Epithelial cell of proximal tubule (primary cell): ENCODE measurements at regions not wholly inside any gene's neighbourhood (a gene's known extent, or its start where the extent isn't known, plus 50 kb on each side); places are given as distances from the start of the nearest gene placed in this dataset.
A peak's percentile ranks its signal among the peaks of the same experiment; 100 is the strongest.
"Not testable (repeated sequence)": the region's sequence is repeated elsewhere in the genome, so short reads cannot be mapped to it uniquely, and the experiment has no call there.

Source experiments
- DNase-seq: peaks from one replicate; pipeline ENCODE4 v3.0.0-alpha.2; 2011; ENCODE audit warnings: low read depth
- H3K4me3 ChIP-seq: 2 replicates; pipeline ENCODE4 v1.5.1; 2011; ENCODE audit warnings: low read depth, mild to moderate bottlenecking, low read length
- CTCF ChIP-seq: conservative IDR thresholded peaks from 2 replicates; pipeline ENCODE4 v1.5.1; 2012; ENCODE audit warnings: low read depth, mild to moderate bottlenecking, low read length

GRCh38 chr4:177246641-177247584 lies 62.8 kb upstream of the NEIL3 start:
- no peak overlapping the region for H3K4me3 ChIP-seq
- DNase-seq = no peak
- no peak for TF ChIP-seq CTCF

- H3K4me3 ChIP-seq = no peak overlapping the region
- peak; percentile 100 for TF ChIP-seq CTCF
- no peak for DNase-seq
Observed at GRCh38 chr4:177250056-177250696, 59.5 kb upstream of the NEIL3 start.

- H3K4me3 ChIP-seq = no peak overlapping the region
- no peak for DNase-seq
- no peak for TF ChIP-seq CTCF
Observed at GRCh38 chr4:177251237-177251636, 58.4 kb upstream of the NEIL3 start.

- no peak for DNase-seq
Observed at GRCh38 chr4:177255359-177255758, 54.3 kb upstream of the NEIL3 start.

GRCh38 chr4:177256950-177257349 lies 52.7 kb upstream of the NEIL3 start:
- no peak overlapping the region for H3K4me3 ChIP-seq
- no peak for DNase-seq
- TF ChIP-seq CTCF = no peak

More at GRCh38 chr4:177255359-177255758, 54.3 kb upstream of the NEIL3 start:
- TF ChIP-seq CTCF = no peak
- no peak overlapping the region for H3K4me3 ChIP-seq

GRCh38 chr4:177259466-177259865 lies 50.2 kb upstream of the NEIL3 start:
- DNase-seq, H3K4me3 ChIP-seq: not testable (repeated sequence)
